Thymus (tissue), 11 donors: ENCODE measurements at regions not wholly inside any gene's neighbourhood (a gene's known extent, or its start where the extent isn't known, plus 50 kb on each side); places are given as distances from the start of the nearest gene placed in this dataset.

ENCODE experiments used
- DNase-seq, 9 donors: peaks; one replicate each; pipeline ENCODE4 v3.0.0-alpha.2; 2013; ENCODE audit warnings: low spot score in 9 of 9, low read depth in 6 of 9, missing footprints in 1 of 9
- H3K27ac ChIP-seq, 2 donors: one replicate each; pipeline ENCODE4 v1.5.1; 2013; ENCODE audit warnings: control low read depth in 1 of 2, low read depth in 1 of 2, low read length in 1 of 2, mild to moderate bottlenecking in 1 of 2, moderate library complexity in 1 of 2
- H3K27me3 ChIP-seq, 2 donors: one replicate each; pipeline ENCODE4 v1.5.1; 2013; ENCODE audit warnings: low read length in 1 of 2; ENCODE audit not compliant: control insufficient read depth in 2 of 2, insufficient read depth in 1 of 2
- H3K36me3 ChIP-seq, 2 donors: one replicate each; pipeline ENCODE4 v1.5.1; 2013; ENCODE audit warnings: low read length in 1 of 2, mild to moderate bottlenecking in 1 of 2, moderate library complexity in 1 of 2; ENCODE audit not compliant: control insufficient read depth in 2 of 2, insufficient read depth in 2 of 2
- H3K4me1 ChIP-seq, 2 donors: one replicate each; pipeline ENCODE4 v1.5.1; 2013; ENCODE audit warnings: low read length in 2 of 2; ENCODE audit not compliant: control insufficient read depth in 2 of 2, insufficient read depth in 2 of 2
- H3K4me3 ChIP-seq, 2 donors: one replicate each; pipeline ENCODE4 v1.5.1; 2013; ENCODE audit warnings: low read length in 2 of 2, control low read depth in 1 of 2, mild to moderate bottlenecking in 1 of 2
- H3K9me3 ChIP-seq, 2 donors: one replicate each; pipeline ENCODE4 v1.5.1; 2013; ENCODE audit warnings: low read length in 1 of 2, mild to moderate bottlenecking in 1 of 2; ENCODE audit not compliant: control insufficient read depth in 2 of 2, insufficient read depth in 1 of 2
- WGBS: extraction: QIAGEN DNeasy Blood & Tissue Kit; methylation state at CpG from one replicate; pipeline ENCODE4 v1.1.7; 2013; 5-methylcytosine and 5-hydroxymethylcytosine counted together
- donor health status: healthy.

- Histone ChIP-seq H3K9me3 (peaks cover 0 to 6% of the 10 kb centered on the region in 2 donors), H3K4me3 (no peak overlapping the region), H3K27ac (no peak overlapping the region), H3K4me1 (no peaks in the 10 kb centered on the region), H3K36me3 (no peaks in the 10 kb centered on the region), H3K27me3 (no peaks in the 10 kb centered on the region)
- 95% methylated on average over 19 of the region's 19 CpGs for WGBS
- no peak for DNase-seq
These were observed 795.1 kb upstream of the GRIA3 start for GRCh38 chrX:122389005-122389404.

DNA sequence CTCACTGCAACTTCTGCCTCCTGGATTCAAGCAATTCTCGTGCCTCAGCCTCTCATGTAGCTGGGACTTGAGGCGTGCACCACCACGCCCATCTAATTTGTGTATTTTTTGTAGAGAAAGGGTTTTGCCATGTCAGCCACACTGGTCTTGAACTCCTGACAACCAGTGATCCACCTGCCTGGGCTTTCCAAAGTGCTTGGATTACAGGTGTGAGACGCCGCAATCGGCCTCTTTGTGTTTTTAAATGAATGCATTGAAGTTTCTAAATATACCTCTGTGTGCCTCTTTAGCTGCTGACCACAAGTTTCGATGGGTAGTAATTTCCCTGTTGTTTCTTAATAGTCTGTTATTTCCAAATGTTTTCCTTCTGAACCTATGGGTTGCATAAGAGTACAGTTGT lies 765.3 kb upstream of the GRIA3 start:
- no peak for DNase-seq
- no peak overlapping the region for H3K4me3 ChIP-seq
- 94% methylated on average over 7 of the region's 7 CpGs for WGBS
- H3K36me3 ChIP-seq, result no peaks in the 10 kb centered on the region
- H3K9me3 ChIP-seq, result no peaks in the 10 kb centered on the region
- H3K27me3 ChIP-seq, result no peaks in the 10 kb centered on the region
- no peak overlapping the region for H3K27ac ChIP-seq
- no peaks in the 10 kb centered on the region for H3K4me1 ChIP-seq

DNA sequence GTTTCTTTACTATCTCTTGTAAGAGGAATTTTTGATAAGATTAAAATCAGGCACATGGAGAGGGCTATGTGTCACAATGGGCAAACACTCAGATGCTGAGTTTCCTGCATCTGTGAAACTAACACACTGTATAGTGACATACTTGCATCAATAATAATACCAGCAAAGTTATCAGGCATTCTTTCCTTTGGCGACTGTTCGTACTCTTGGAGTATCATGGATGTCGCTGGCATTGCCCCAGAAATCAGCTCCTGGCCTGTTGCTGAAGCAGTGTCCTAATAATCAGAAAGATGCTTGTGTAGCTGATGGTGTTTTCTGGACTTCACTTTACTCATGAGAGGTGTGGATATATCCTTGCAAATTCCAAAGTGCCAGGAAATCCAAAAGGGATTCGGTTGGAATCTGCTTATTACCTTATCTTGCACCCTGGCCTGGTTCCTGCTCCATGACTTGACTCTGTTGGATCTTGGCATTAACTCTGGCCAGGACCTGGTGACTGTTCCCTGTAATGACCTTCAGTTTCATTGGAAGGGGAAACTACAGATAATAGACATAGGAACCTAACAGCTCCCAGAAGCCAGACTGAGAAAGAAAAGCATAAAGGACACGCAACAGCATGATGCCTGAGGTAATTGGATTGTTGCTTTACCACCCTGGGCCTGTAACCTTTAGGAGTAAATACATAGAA lies 762.5 kb upstream of the GRIA3 start:
- Histone ChIP-seq H3K4me1 (no peaks in the 10 kb centered on the region), H3K27ac (no peak overlapping the region), H3K27me3 (no peaks in the 10 kb centered on the region), H3K36me3 (no peaks in the 10 kb centered on the region), H3K9me3 (peaks cover 0 to 2% of the 10 kb centered on the region in 2 donors), H3K4me3 (no peak overlapping the region)
- DNase-seq, result no peak
- 91% methylated on average over 5 of the region's 5 CpGs for WGBS

GRCh38 chrX:122422547-122422946 lies 761.5 kb upstream of the GRIA3 start:
- H3K27ac ChIP-seq, result no peak overlapping the region
- H3K4me1 ChIP-seq, result no peaks in the 10 kb centered on the region
- H3K4me3 ChIP-seq, result no peak overlapping the region
- no peaks in the 10 kb centered on the region for H3K36me3 ChIP-seq
- DNase-seq, result no peak
- no peaks in the 10 kb centered on the region for H3K27me3 ChIP-seq
- H3K9me3 ChIP-seq, result peaks cover 0 to 3% of the 10 kb centered on the region in 2 donors
- 86% methylated on average over 2 of the region's 2 CpGs for WGBS

GRCh38 chrX:122434942-122435341 lies 749.1 kb upstream of the GRIA3 start:
- no peaks in the 10 kb centered on the region for H3K4me1 ChIP-seq
- H3K36me3 ChIP-seq, result no peaks in the 10 kb centered on the region
- no peak for DNase-seq
- H3K9me3 ChIP-seq, result peaks cover 0 to 9% of the 10 kb centered on the region in 2 donors
- H3K27ac ChIP-seq, result no peak overlapping the region
- 80% methylated on average over 2 of the region's 2 CpGs for WGBS
- no peak overlapping the region for H3K4me3 ChIP-seq
- H3K27me3 ChIP-seq, result no peaks in the 10 kb centered on the region

- Histone ChIP-seq H3K27me3 (no peaks in the 10 kb centered on the region), H3K9me3 (peaks cover 0 to 24% of the 10 kb centered on the region in 2 donors), H3K27ac (no peak overlapping the region), H3K4me3 (no peak overlapping the region), H3K36me3 (no peaks in the 10 kb centered on the region), H3K4me1 (no peaks in the 10 kb centered on the region)
- no peak for DNase-seq
These were observed 744.2 kb upstream of the GRIA3 start for GRCh38 chrX:122439831-122440230.

- no peaks in the 10 kb centered on the region for H3K36me3 ChIP-seq
- H3K27me3 ChIP-seq, result no peaks in the 10 kb centered on the region
- DNase-seq, result no peak
These were observed 743.2 kb upstream of the GRIA3 start for GRCh38 chrX:122440832-122441231.

DNA sequence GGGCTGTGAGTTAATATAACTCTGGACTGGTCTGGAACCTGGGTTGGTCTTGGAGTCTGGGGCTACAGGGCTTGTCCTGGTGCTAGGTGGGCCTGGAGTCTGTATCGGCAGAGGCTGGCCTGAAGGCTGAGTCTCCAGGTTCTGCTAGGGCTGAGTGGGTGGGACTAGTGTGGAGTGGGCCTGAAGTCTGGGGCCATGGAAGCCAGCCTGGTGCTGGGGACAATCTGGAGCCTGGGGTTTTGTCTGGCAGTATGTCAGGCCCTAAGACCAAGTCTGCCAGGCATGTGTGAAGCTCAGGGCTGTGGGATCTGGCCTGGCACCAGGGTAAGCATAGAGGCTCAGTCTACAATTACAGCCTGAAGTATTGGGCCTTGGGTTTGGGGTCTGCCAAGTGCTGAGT lies 742.6 kb upstream of the GRIA3 start:
- peaks cover 0 to 31% of the 10 kb centered on the region in 2 donors for H3K9me3 ChIP-seq
- H3K27ac ChIP-seq, result no peak overlapping the region
- WGBS, result 100% methylated on average over 1 of the region's 1 CpG
- no peaks in the 10 kb centered on the region for H3K27me3 ChIP-seq
- no peaks in the 10 kb centered on the region for H3K4me1 ChIP-seq
- no peak overlapping the region for H3K4me3 ChIP-seq
- DNase-seq, result no peak
- H3K36me3 ChIP-seq, result no peaks in the 10 kb centered on the region

More at GRCh38 chrX:122440832-122441231, 743.2 kb upstream of the GRIA3 start:
- Histone ChIP-seq H3K27ac (no peak overlapping the region), H3K4me3 (no peak overlapping the region), H3K4me1 (no peaks in the 10 kb centered on the region), H3K9me3 (peaks cover 0 to 25% of the 10 kb centered on the region in 2 donors)

GRCh38 chrX:122445466-122445865 lies 738.6 kb upstream of the GRIA3 start:
- DNase-seq, result no peak
- Histone ChIP-seq H3K27me3 (no peaks in the 10 kb centered on the region), H3K4me3 (no peak overlapping the region)

More at GRCh38 chrX:122445466-122445865, 738.6 kb upstream of the GRIA3 start:
- Histone ChIP-seq H3K4me1 (no peaks in the 10 kb centered on the region), H3K27ac (no peak overlapping the region), H3K9me3 (peaks cover 0 to 19% of the 10 kb centered on the region in 2 donors), H3K36me3 (no peaks in the 10 kb centered on the region)
